Small intestine (tissue), 7 donors: ENCODE measurements at regions not wholly inside any gene's neighbourhood (a gene's known extent, or its start where the extent isn't known, plus 50 kb on each side); places are given as distances from the start of the nearest gene placed in this dataset.

Experiments
- DNase-seq, 2 donors: peaks; one replicate each; pipeline versions ENCODE4 v3.0.0 to v3.0.0-alpha.2; 2013
- FAIRE-seq: peaks from 2 replicates; lab custom pipeline; 2012; peaks lifted over from hg19 to GRCh38; lab: Jason Lieb, UNC
- H3K27ac ChIP-seq, 3 donors: one replicate each; pipeline ENCODE4 v1.5.1; 2013; ENCODE audit warnings: low read length in 2 of 3, mild to moderate bottlenecking in 2 of 3, control low read depth in 1 of 3, inconsistent platforms in 1 of 3, low read depth in 1 of 3, moderate library complexity in 1 of 3
- H3K27me3 ChIP-seq, 3 donors: one replicate each; pipeline ENCODE4 v1.6.1; 2013; ENCODE audit warnings: low read length in 3 of 3, inconsistent platforms in 1 of 3; ENCODE audit not compliant: control insufficient read depth in 3 of 3, insufficient read depth in 3 of 3
- H3K36me3 ChIP-seq, 3 donors: one replicate each; pipeline ENCODE4 v1.6.1; 2013; ENCODE audit warnings: low read length in 3 of 3, inconsistent platforms in 1 of 3, low read depth in 1 of 3, mild to moderate bottlenecking in 1 of 3, moderate library complexity in 1 of 3; ENCODE audit not compliant: control insufficient read depth in 3 of 3, insufficient read depth in 2 of 3
- H3K4me1 ChIP-seq, 3 donors: one replicate each; pipeline ENCODE4 v1.6.1; 2013; ENCODE audit warnings: low read length in 2 of 3, inconsistent platforms in 1 of 3, low read depth in 1 of 3, mild to moderate bottlenecking in 1 of 3, moderate library complexity in 1 of 3; ENCODE audit not compliant: control insufficient read depth in 3 of 3, insufficient read depth in 2 of 3
- H3K4me3 ChIP-seq, 3 donors: one replicate each; pipeline ENCODE4 v1.5.1; 2013; ENCODE audit warnings: low read length in 3 of 3, control low read depth in 1 of 3, inconsistent platforms in 1 of 3, low read depth in 1 of 3, mild to moderate bottlenecking in 1 of 3, moderate library complexity in 1 of 3
- H3K9me3 ChIP-seq, 2 donors: one replicate each; pipeline ENCODE4 v1.6.1; 2013; ENCODE audit warnings: low read depth in 1 of 2, low read length in 1 of 2; ENCODE audit not compliant: control insufficient read depth in 2 of 2, insufficient read depth in 1 of 2
- WGBS, 3 donors: extraction: QIAGEN DNeasy Blood & Tissue Kit; methylation state at CpG; one replicate each; pipeline ENCODE4 v1.1.7; 2013; 5-methylcytosine and 5-hydroxymethylcytosine counted together
- donor health status: healthy with polysubstance abuse.
- donor health status: control.
- donor health status: control.
- donor health status: Bipolar disorder and iron deficiency.
- donor health status: healthy.

GRCh38 chr6:120588424-120588823 is 745.9 kb downstream of the TBC1D32 start:
- FAIRE-seq (no peak), DNase-seq (no peak)
- Histone ChIP-seq H3K9me3 (peaks cover 0 to 3% of the 10 kb centered on the region in 2 donors), H3K27me3 (no peaks in the 10 kb centered on the region), H3K4me1 (no peaks in the 10 kb centered on the region), H3K27ac (no peak overlapping the region), H3K36me3 (no peaks in the 10 kb centered on the region), H3K4me3 (no peak overlapping the region)
- WGBS, 3 donors, result 69 to 85% (median 78%) methylated on average over 4 of the region's 4 CpGs

- WGBS, 3 donors, result 0% methylated on average over 1 of the region's 1 CpG
- FAIRE-seq, result no peak
- Histone ChIP-seq H3K4me1 (no peaks in the 10 kb centered on the region), H3K27me3 (no peaks in the 10 kb centered on the region), H3K4me3 (no peak overlapping the region), H3K36me3 (no peaks in the 10 kb centered on the region), H3K9me3 (peaks cover 0 to 3% of the 10 kb centered on the region in 2 donors), H3K27ac (no peak overlapping the region)
- no peak for DNase-seq
Measured at GRCh38 chr6:120587381-120587780, 746.9 kb downstream of the TBC1D32 start.

GRCh38 chr6:120584111-120584760 is 750.0 kb downstream of the TBC1D32 start:
- no peak overlapping the region for H3K27ac ChIP-seq
- FAIRE-seq (no peak), DNase-seq (no peak)
- H3K36me3 ChIP-seq, result no peaks in the 10 kb centered on the region
- no peaks in the 10 kb centered on the region for H3K4me1 ChIP-seq
- peaks cover 0 to 3% of the 10 kb centered on the region in 2 donors for H3K9me3 ChIP-seq
- WGBS, 3 donors, result 66 to 76% (median 70%) methylated on average over 9 of the region's 9 CpGs
- no peaks in the 10 kb centered on the region for H3K27me3 ChIP-seq
- no peak overlapping the region for H3K4me3 ChIP-seq

GRCh38 chr6:120576061-120576460 is 758.2 kb downstream of the TBC1D32 start:
- FAIRE-seq (no peak), DNase-seq (no peak)
- Histone ChIP-seq H3K4me3 (no peak overlapping the region), H3K9me3 (no peaks in the 10 kb centered on the region), H3K36me3 (no peaks in the 10 kb centered on the region), H3K27ac (no peak overlapping the region), H3K27me3 (no peaks in the 10 kb centered on the region), H3K4me1 (no peaks in the 10 kb centered on the region)
- WGBS, 3 donors, result 77 to 82% (median 80%) methylated on average over 4 of the region's 4 CpGs

GRCh38 chr6:120569714-120570113 is 764.6 kb downstream of the TBC1D32 start:
- no peak for FAIRE-seq
- no peak overlapping the region for H3K4me3 ChIP-seq
- no peak overlapping the region for H3K27ac ChIP-seq
- DNase-seq, result no peak
- no peaks in the 10 kb centered on the region for H3K9me3 ChIP-seq
- WGBS, 3 donors, result 67 to 83% (median 75%) methylated on average over 1 of the region's 1 CpG
- no peaks in the 10 kb centered on the region for H3K4me1 ChIP-seq
- H3K27me3 ChIP-seq, result no peaks in the 10 kb centered on the region
- no peaks in the 10 kb centered on the region for H3K36me3 ChIP-seq

GRCh38 chr6:120564779-120565178 is 769.5 kb downstream of the TBC1D32 start:
- no peaks in the 10 kb centered on the region for H3K4me1 ChIP-seq
- WGBS, 3 donors, result 79 to 83% (median 81%) methylated on average over 3 of the region's 3 CpGs
- DNase-seq, result no peak
- no peaks in the 10 kb centered on the region for H3K36me3 ChIP-seq
- H3K27me3 ChIP-seq, result no peaks in the 10 kb centered on the region
- no peak overlapping the region for H3K27ac ChIP-seq
- no peak overlapping the region for H3K4me3 ChIP-seq
- FAIRE-seq, result no peak
- no peaks in the 10 kb centered on the region for H3K9me3 ChIP-seq

- Histone ChIP-seq H3K36me3 (no peaks in the 10 kb centered on the region), H3K9me3 (no peaks in the 10 kb centered on the region), H3K27ac (no peak overlapping the region), H3K4me1 (no peaks in the 10 kb centered on the region), H3K4me3 (no peak overlapping the region), H3K27me3 (no peaks in the 10 kb centered on the region)
- FAIRE-seq (no peak), DNase-seq (no peak)
- WGBS, 3 donors, result 20 to 61% (median 28%) methylated on average over 2 of the region's 2 CpGs
Measured at GRCh38 chr6:120558294-120558693, 776.0 kb downstream of the TBC1D32 start.

- no peaks in the 10 kb centered on the region for H3K36me3 ChIP-seq
- H3K4me3 ChIP-seq, result no peak overlapping the region
- DNase-seq, result no peak
- H3K27ac ChIP-seq, result no peak overlapping the region
- no peaks in the 10 kb centered on the region for H3K4me1 ChIP-seq
- H3K9me3 ChIP-seq, result no peaks in the 10 kb centered on the region
- no peak for FAIRE-seq
- H3K27me3 ChIP-seq, result no peaks in the 10 kb centered on the region
- 51 to 67% (median 59%) methylated on average over 3 of the region's 3 CpGs for WGBS, 3 donors
Measured at GRCh38 chr6:120557554-120557953, 776.7 kb downstream of the TBC1D32 start.

- no peaks in the 10 kb centered on the region for H3K4me1 ChIP-seq
- no peaks in the 10 kb centered on the region for H3K36me3 ChIP-seq
- no peak overlapping the region for H3K4me3 ChIP-seq
- no peak for FAIRE-seq
- no peaks in the 10 kb centered on the region for H3K9me3 ChIP-seq
- H3K27me3 ChIP-seq, result no peaks in the 10 kb centered on the region
- no peak overlapping the region for H3K27ac ChIP-seq
- no peak for DNase-seq
- 67 to 84% (median 74%) methylated on average over 1 of the region's 1 CpG for WGBS, 3 donors
Measured at GRCh38 chr6:120556491-120556890, 777.8 kb downstream of the TBC1D32 start.
